NOMO-1 treated with dmso at 0.1 percent for 144 hours (cell line): ENCODE measurements at regions not wholly inside any gene's neighbourhood (a gene's known extent, or its start where the extent isn't known, plus 50 kb on each side); places are given as distances from the start of the nearest gene placed in this dataset.

Source experiments
- DNase-seq: peaks from one replicate; lab custom pipeline; 2025; ENCODE audit not compliant: unreplicated experiment; lab: John Stamatoyannopoulos, UW

DNA sequence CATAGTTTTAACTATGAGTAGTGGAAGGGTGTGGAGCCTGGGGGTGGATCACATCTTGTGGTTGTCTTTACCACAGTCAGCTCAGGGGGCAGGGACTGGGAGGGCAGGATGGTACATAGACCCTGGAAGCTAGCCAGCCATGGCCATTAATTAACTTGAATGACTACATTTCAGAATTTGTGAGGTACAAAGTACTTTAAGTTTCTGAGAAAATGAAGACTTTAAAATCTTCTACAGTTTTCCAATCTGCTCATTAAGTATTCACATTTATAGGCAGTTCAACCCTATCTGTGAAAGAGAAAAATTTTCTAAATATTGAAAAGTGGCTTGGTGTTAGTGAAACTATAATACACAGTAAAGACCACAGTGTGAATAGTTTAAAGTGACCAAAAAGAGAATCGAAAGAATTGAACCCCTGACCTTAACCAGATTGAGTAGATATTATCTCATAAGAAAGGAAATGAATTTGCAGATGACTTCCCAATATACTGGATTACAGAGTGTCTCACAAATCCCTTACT, 234.2 kb upstream of the MEF2C start:
- no peak for DNase-seq

DNA sequence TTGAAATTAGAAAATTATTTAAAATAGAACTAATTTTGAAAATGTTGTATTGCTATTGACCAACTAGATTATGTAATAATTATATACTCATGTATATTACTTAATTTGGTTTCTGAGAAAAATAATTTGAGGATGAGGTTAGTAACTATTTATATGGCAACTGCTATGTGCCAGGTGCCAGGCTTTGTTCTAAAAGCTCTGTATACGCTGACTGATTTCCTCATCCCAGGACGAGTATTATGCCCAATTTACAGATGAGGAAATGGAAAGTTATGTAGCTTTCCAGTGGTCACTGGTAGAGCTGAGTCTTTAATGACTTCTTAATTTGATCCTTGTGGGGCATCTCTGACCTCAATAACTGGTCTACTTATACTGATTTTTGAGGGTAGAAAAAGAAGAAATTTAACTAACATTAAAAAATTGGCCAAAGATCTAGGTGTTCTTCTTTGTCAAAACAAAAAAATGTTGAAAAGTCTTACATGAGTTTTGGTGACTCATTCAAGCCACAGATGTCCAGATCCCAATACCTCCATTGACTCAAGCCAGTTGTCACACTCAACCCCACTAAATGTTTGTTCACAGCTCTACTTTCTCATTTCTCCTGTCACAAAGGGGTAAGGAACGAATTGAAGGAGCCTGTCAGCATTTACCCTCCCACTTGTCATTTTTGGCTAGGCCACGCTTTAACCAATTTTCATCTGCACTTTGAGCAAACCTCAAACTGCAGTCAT, 228.1 kb upstream of the MEF2C start:
- no peak for DNase-seq

DNA sequence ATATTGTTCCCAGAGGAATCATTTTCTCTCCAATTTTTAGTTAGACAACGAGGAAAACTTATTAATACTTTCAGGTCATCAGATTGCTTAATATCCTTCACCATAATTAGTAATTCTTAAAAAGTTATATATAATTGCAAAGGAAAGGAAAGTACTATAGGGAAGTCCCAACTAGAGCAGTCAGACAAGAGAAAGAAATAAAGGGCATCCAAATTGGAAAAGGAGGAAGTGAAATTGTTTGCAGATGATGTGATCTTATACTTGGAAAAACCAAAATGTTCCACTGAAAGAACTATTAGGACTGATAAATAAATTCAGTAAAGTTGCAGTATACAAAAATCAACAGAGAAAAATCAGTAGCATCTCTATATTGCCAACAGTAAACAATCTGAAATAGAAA, 223.5 kb upstream of the MEF2C start:
- no peak for DNase-seq

DNA sequence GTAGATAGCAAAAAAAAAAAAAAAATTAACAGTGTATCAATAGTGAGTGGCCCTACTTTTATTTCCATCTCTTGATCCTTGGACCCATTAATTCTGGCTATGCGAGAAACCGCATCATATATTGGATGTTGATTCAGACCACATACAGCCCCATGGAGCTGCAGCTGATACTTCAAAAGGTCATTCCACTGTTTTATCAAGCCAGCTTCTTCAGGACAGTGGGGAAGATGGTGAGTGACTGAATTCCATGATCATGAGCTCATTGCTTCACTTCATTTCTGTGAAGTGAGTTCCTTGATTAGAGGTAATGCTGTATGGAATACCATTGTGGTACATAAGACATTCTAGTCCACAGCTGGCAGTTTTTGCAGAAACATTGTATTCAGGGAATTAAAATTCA, 222.9 kb upstream of the MEF2C start:
- DNase-seq: no peak

DNA sequence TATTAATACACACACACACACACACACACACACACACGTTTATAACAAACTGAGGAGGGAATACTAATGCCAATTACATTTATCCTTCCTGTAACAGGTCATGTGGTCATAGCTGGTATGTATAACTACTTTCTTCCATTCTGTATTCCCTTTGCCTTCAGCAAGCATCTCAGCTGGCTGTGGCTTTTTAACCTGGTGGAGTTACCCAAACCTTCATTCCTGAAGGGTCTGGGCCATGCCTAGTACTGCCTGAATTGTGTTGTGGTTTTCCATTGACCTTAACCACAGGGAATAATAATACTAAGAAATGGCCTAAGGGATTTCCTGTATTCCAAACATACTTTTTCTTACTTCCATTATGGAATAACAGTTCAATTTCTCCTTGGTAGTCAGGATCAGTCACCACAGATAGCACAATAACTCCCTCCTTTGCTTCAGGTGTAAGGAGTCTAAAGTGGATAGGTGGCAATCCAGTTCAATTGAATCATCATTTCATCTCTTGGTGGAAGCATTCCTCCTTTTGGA, 222.2 kb upstream of the MEF2C start:
- DNase-seq: no peak

DNA sequence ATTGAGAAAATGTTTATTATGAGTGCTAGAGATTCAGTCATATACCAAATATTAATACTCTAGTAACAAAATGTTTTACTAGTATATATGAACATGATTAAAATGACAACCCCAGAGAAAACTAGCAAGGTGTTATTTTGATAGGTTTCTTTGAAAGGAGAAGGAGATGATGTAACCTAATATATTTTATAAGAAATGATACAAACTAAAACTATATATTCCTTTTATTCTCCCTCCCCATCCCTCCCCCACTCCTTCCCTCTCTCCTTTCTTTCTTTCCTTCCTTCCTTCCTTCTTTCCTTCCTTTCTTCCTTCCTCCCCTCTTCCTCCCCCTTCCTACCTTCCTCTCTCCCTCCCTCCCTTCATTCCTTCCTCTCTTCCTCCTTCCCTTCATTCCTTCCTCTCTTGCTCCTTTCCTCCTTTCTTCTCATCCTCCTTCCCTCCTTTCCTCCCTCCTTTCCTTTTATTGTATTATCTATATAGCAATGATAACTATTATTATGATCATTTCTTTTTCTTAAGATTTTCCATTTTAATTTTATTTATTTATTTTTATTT, 215.3 kb upstream of the MEF2C start:
- no peak for DNase-seq

DNA sequence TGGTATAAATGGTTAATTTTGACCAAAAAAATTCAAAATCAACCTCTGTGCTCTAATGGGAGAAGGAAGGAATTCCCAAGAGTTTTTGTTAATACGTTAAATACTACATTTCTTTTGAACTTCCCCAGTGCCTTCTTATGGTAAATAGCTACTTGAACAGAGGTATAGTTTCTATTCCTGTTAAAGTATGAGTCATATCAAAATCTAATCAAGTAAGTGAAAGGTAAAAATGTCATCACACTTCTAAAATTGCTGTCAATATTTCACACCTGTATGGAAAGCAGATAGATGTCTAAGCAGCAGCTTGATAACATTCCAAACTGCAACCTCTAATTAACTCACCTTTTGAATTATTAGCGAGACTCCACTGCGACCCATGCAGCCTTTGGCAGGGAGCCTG, 214.1 kb upstream of the MEF2C start:
- DNase-seq: no peak

DNA sequence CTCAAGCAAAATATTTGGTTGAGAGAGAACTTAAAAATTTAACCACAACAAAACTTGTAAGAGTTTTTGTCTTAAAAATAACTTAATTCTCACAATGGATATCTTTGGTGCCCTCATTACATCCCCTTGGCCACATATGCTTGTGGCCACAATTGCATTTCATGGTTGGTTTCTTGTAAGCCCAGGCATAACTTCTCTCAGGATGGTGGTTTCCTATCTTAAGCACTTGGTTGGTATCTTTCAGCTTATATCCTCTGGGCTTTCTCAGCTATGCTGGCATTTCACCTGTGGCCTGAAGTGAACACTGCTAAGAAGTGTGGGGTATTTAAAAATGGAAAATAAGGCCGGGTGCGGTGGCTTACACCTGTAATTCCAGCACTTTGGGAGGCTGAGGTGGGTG, 212.4 kb upstream of the MEF2C start:
- DNase-seq: no peak

DNA sequence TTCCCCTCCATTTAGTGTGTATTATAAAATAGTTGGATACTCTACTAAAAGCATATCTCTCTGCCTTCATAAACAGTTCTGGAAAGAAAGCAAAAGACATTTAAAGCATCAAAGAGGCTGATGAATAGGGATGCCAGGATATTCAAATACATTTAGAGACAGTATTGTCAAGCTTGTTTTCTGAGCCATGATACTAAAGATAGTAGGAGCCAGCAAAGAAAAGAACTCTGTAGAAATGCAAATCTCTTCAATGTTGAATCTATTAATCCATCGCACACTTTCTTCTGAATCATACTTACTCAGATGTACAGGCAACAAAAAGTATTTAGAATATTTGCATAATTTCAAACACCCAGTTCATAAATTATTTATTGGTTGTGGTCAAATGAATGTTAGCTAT, 207.1 kb upstream of the MEF2C start:
- no peak for DNase-seq

DNA sequence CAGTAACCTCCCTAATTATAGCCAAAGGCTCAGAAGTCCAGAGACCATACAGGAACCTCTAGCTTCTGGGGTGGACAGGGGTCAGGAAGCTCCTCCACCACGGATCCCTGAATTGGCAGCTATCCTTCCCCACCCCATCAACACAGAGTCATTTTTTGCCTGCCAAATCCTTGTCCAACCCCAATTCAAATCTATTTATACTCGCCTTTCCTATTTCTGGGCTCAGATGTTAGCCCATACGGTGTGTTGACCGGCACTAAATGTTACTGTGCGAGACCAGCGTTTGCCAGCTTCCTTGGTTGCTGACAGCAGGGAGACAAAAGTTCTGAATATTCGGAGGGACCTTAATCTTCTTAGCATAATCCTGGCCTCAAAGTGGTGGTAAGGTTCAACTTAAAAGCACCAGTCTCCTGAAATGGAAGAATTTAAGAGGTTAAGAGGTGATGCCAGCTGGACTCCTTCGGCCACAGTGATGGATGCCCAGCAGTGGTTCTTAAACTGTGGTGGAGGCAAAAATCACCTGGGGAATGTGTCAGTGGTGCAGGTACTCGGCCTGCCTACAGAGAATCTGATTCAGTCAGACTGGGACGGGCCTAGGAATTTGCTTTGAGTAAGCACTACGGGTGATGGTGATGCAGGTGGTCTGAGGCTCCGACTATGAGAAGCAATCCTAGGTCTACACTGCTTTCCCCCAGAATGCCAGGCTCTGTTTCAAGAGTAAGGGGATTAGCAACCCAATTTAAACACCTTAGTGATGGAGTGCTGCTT, 204.8 kb upstream of the MEF2C start:
- no peak for DNase-seq

DNA sequence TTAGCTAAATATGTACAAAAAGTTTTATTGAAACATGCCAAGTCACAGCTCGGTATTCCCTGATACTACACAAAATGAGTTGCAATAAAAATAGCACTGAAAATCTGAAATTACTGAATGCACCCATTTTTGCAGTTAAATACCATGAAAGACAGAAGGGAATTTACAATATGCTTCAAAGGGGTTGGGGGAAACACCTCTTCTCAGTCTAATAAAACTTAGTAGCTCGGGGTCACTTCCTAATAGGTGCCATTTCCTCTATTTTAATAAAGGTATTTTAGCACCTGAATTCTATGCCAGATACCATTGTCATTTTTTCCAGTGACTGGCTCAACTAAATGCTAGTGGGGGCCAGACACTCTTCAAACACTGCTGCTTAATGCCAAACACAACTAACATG, 204.1 kb upstream of the MEF2C start:
- DNase-seq: no peak

DNA sequence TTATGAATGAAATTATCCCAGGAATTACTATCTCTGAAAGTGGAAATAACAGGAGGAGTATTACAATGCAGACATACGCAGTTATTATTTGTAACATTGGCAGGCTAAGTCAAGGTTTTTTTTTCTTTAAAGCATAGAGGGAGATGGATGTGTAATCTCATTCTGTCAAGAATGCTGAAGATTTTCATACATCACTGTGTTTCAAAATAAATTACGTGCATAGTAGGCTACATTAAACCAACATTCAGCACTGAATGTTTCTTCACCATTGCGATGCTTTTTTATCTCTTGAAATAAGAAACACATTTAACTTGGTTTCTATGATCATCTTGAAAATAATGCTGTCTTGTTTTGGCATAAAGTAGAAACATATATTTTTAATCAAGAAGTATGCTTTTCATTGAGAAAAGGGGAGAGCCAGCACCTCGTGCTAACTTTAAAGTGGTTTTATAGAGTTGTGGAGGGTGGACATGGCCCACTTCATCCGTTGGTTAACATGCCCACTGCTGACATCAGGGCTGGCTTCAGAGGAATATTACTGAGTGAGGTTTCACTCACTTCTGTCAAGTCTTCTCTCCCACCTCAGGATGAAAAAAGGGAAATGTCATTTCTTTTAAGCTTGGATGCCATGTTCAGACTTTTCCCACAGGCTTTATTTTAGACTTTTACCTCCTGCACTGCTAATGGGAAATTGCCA, 203.6 kb upstream of the MEF2C start:
- DNase-seq: no peak

DNA sequence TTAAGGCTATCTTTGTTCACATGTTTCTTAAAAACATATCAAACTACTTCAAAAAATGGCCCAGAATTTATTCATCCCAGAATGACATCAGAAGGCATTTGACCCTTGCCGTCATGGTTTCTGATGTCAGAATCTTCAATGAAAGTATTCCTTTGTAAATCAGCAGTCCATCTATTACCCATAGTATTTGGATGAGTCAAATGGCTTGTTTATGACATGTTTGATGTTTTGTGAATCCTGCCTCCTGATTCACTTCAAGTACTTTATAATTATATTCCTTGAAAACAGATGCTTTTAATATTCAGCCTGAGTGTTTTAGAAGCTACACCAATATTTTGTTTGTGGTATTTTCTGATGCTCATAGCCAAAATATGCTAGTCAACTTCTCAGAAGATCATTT, 200.8 kb upstream of the MEF2C start:
- no peak for DNase-seq

DNA sequence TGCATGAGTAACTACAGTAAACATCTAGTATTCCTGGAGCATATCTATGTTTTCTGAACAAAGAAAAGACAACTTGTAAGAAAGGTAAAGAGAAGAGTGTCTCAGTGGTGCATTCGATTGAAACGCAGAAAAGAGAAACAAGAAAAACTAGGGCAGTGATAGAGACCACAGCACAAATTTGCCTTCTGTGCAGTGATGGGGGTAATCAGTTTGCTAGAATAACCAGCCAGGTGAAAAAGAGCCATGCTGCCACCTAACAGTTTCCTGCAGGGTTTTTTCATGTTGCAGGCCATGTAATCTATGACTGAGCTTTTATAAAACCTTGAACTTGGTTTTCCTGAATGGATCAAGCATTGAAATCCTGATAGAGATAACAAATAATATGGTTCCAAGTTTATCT, 198.4 kb upstream of the MEF2C start:
- DNase-seq: no peak

DNA sequence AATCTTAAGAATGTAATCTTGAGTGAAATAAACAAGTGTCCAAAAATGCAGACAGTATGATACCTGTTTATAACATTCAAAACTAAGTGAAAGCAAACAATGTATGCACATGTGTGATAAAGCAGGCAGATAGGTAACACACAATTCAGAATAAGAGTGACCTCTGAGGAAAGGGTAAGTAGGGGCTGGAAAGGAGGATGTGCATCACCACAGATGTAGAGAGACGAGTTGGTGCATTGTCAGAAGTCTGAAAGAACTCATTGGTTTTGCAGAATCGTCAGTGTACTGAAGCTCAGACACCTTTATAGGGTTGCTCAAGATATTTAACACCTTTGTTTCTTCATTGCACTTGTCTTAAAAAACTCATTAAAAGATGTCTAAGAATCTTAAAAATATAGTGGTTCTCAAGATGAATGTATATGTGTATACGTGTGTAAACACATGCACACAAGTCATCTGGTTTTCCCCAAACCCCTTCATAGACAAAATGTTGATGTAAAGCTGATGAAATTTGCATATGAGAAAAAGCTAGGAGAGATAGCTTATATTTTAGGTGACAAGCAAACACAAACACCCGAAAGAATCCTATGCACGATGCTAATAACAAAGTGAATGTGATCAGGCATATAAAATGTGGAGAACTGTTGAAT, 197.6 kb upstream of the MEF2C start:
- no peak for DNase-seq

DNA sequence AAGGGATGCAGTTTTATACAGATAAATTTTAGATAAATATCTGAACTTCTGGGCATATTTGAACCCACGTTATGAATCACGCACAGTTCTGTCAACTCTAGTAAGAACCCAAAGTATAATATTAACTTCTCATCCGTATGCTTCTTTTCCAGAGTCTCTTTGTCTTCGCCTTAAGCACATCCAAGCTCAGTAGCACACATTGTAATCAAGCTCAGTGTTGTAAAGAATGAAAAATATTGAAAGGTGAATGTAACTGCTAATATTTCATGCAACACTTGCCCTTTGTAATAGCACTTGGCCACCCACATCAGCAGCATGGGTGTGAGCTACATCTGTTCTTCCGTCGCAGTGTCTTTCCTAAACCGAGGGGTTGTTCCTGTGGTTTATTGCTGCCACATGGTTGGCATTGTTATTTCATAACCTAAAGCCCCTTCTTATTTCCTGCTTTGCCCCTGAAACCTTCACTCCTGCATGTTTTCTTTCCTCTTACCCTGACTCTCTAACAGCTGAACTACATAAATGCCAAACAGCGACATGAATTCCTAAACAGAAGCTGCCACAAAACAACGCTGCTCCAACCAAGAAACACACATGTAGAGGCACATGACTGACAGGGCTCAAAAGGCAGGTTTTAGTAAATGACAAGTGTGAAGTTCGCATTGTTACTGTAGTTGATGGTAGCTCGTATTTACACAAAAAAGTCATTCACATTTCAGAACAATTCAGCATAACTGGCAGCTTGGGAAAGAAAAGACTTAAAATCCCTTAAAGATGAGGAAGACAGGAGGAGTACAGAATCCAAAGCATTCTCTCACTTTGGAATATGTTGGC, 190.1 kb upstream of the MEF2C start:
- DNase-seq: no peak

DNA sequence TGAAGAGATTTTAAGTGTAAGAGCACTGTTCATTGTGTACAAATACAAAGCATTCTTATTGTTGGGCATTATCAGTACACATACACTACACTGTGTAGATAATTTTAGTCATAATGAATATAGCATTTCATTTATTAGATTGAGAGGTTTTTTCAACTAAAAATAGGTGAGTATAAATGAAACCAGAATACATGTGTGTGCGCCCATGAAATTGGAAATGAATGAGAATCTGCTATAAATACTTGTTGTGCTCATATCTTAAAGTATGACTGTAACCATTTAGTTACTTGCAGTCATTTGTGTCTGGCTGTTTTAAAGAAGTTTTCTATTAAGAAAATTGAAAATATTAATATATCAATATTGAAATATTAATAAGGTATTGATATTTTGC, 189.0 kb upstream of the MEF2C start:
- DNase-seq: no peak

DNA sequence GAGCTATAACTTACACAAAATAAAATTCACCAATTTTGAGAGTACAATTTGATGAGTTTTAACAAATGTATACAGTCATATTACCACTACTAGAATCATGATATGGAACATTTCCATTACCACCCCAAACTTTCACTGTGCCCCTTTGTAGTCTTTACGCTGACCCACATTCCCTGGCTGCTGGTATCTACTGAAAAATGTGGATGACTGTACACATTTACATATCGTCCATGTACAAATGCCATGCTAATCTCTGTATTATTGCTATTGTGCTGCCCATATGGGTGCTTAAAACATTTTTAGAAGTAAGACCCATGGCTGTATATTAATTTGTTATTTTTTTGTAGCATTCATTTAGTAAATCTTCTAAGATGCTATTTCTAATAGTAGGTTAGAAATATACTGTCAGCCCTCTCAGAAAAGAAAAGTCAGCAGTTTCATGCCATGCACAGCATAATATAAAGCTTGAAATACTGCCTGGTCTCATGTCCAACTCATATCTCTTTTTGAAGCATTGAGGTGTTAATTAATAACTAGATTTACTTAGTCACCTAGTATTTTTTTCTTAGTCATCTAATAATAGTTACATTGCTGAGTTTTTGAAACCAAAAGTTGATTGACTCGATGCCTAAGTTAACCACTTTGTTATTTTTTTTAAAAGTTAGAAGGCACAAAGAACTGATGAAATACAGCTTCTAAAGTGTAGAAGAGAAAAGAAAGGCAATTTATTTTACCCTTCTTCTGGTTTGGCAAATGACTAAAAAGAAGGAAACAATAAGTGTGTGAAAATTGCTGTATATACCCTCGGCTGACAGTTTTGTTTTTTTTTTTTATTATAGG, 188.3 kb upstream of the MEF2C start:
- DNase-seq: no peak

DNA sequence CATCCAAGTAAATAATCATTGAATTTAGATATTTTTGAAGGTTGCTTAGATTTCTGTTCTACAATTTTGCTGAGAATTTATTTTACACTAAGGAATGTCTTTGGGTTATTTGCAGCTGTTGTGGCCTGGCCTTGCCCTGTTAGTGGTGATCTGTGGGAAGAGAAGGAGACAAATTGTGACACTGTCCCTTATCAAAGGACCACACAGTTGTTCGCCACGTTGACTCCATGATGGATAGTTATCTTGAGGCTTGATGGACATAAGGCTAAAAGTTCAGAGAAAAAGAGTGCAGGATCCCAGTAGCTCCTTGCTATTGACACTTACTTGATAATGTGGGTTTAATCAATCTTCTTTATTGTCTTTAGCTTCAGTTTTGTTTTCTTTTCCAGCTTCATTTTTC, 186.6 kb upstream of the MEF2C start:
- no peak for DNase-seq
